OCI-LY7 (cell line): ENCODE measurements at regions not wholly inside any gene's neighbourhood (a gene's known extent, or its start where the extent isn't known, plus 50 kb on each side); places are given as distances from the start of the nearest gene placed in this dataset.

ENCODE experiments used
- CTCF ChIP-seq: fragments of 200-600 bp; sonication (generic); conservative IDR thresholded peaks from 2 replicates; pipeline ENCODE4 v1.5.1; 2014; ENCODE audit warnings: mild to moderate bottlenecking, antibody characterized with exemption, low read length, moderate library complexity, mixed read lengths
- EZH2phosphoT487 ChIP-seq: fragments of 200-600 bp; sonication (generic); IDR thresholded peaks from 2 replicates; pipeline ENCODE4 v1.6.1; 2018; ENCODE audit warnings: low read depth, borderline replicate concordance, mild to moderate bottlenecking, mixed run types, antibody characterized with exemption, low read length, moderate library complexity, mixed read lengths

- no peak for TF ChIP-seq CTCF
- TF ChIP-seq EZH2phosphoT487, result no peak
These were observed 54.1 kb upstream of the NPSR1 start for GRCh38 chr7:34603711-34604444.
